Adrenal gland (tissue), 9 donors: ENCODE measurements at regions not wholly inside any gene's neighbourhood (a gene's known extent, or its start where the extent isn't known, plus 50 kb on each side); places are given as distances from the start of the nearest gene placed in this dataset.

Experiments
- DNase-seq, 7 donors: peaks; one replicate each; pipeline ENCODE4 v3.0.0-alpha.2; 2019 to 2020
- H3K27ac ChIP-seq, 5 donors: fragments of 200-600 bp; sonication (generic) in 4 of 5; 1 replicate in 3 of 5; 2 replicates in 2 of 5; pipeline versions ENCODE4 v1.5.1 to v1.8.0; 2016 to 2020; ENCODE audit warnings: mild to moderate bottlenecking in 1 of 5
- H3K27me3 ChIP-seq: fragments of 200-600 bp; 2 replicates; pipeline ENCODE4 v1.8.0; 2021
- H3K36me3 ChIP-seq, 2 donors: fragments of 200-600 bp; replicated peaks in 1 of 2; 1 replicate in 1 of 2; 2 replicates in 1 of 2; pipeline versions ENCODE4 v1.5.1 to v1.8.0; 2018 to 2022
- H3K4me1 ChIP-seq, 2 donors: fragments of 200-600 bp; replicated peaks in 1 of 2; 1 replicate in 1 of 2; 2 replicates in 1 of 2; pipeline versions ENCODE4 v1.5.1 to v1.8.0; 2018 to 2021
- H3K4me3 ChIP-seq, 4 donors: fragments of 200-600 bp; sonication (generic) in 3 of 4; one replicate each; pipeline ENCODE4 v1.5.1; 2016 to 2018
- H3K9me3 ChIP-seq, 3 donors: fragments of 200-600 bp; sonication (generic) in 1 of 3; replicated peaks in 1 of 3; 1 replicate in 2 of 3; 2 replicates in 1 of 3; pipeline versions ENCODE4 v1.5.1 to v1.8.0; 2016 to 2021
- POLR2A ChIP-seq, 2 donors: fragments of 450-650 bp; IDR thresholded peaks; one replicate each; pipeline ENCODE4 v1.6.1; 2017; ENCODE audit warnings: antibody characterized with exemption in 2 of 2, mild to moderate bottlenecking in 2 of 2, moderate library complexity in 1 of 2
- WGBS, 4 donors: extraction: QIAGEN DNeasy Blood & Tissue Kit in 2 of 4; methylation state at CpG; one replicate each; pipeline versions ENCODE4 v1.1.5 to v1.1.7; 2013 to 2017; 5-methylcytosine and 5-hydroxymethylcytosine counted together
- intact Hi-C, 2 donors: fragments of 100-400 bp; cut with DNase I; formaldehyde crosslinking; loops; one replicate each; pipeline versions ENCODE4 v1.14.1 to v1.15.0; 2022 to 2023
- TF ChIP-seq, protein P1 (sequence below), 6 experiments: fragments of 450-650 bp in 4 of 6; fragments of 200-600 bp in 2 of 6; sonication (generic) in 1 of 6; IDR thresholded peaks; 1 replicate in 5 of 6; 2 replicates in 1 of 6; pipeline versions ENCODE4 v1.5.1 to v1.8.0; 2016 to 2021; ENCODE audit warnings: antibody characterized with exemption in 6 of 6, mild to moderate bottlenecking in 2 of 6, moderate library complexity in 1 of 6
- donor health status: healthy with polysubstance abuse.
- donor health status: Bipolar disorder and iron deficiency.
- donor health status: DM: yes; HTN: yes; CAD: no.
- donor health status: DM: no; HTN: no; CAD: no.
- donor health status: DM: no; HTN: no; CAD: no.

DNA sequence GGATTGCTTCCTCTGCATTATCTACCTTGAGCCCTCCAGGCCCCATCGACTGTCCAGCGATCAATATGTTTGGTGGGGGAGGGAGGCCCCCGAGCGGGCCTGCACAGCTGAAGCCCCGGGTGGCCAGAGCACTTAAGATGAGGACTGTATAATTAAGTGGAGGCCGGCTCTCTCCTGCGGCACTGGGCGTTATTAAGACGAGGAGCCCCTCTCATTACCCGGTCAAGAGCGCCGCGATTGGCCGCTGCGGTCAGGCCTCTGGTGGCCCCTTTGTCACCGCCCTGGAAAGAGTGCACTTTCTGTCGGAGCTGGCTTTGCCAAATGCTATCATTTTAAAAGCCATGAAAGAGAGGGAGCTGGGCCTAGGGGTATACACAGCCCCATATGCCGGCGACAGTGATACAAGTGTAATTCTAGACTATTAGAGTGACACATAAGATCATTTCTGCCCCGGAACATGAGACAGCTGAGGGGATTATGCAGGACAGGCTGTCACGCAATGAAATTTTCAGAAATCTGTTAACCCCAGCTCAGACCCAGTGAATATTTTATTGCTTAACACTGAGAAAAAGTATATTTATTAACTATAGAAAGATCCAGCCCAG lies 106.3 kb upstream of the IRX1 start:
- Histone ChIP-seq H3K4me1 (no peaks in the 10 kb centered on the region), H3K27me3 (no peaks in the 10 kb centered on the region), H3K9me3 (no peaks in the 10 kb centered on the region), H3K27ac (no peak overlapping the region), H3K36me3 (no peaks in the 10 kb centered on the region), H3K4me3 (no peak overlapping the region)
- intact Hi-C loops, result no loop called here
- no peak for TF ChIP-seq POLR2A (IDR thresholded peaks at IDR 0.05)
- TF ChIP-seq, protein P1, sequence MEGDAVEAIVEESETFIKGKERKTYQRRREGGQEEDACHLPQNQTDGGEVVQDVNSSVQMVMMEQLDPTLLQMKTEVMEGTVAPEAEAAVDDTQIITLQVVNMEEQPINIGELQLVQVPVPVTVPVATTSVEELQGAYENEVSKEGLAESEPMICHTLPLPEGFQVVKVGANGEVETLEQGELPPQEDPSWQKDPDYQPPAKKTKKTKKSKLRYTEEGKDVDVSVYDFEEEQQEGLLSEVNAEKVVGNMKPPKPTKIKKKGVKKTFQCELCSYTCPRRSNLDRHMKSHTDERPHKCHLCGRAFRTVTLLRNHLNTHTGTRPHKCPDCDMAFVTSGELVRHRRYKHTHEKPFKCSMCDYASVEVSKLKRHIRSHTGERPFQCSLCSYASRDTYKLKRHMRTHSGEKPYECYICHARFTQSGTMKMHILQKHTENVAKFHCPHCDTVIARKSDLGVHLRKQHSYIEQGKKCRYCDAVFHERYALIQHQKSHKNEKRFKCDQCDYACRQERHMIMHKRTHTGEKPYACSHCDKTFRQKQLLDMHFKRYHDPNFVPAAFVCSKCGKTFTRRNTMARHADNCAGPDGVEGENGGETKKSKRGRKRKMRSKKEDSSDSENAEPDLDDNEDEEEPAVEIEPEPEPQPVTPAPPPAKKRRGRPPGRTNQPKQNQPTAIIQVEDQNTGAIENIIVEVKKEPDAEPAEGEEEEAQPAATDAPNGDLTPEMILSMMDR (IDR thresholded peaks at IDR 0.05), result no peak
- DNase-seq, result no peak
- 64 to 76% (median 73%) methylated on average over 21 of the region's 21 CpGs for WGBS, 4 donors

DNA sequence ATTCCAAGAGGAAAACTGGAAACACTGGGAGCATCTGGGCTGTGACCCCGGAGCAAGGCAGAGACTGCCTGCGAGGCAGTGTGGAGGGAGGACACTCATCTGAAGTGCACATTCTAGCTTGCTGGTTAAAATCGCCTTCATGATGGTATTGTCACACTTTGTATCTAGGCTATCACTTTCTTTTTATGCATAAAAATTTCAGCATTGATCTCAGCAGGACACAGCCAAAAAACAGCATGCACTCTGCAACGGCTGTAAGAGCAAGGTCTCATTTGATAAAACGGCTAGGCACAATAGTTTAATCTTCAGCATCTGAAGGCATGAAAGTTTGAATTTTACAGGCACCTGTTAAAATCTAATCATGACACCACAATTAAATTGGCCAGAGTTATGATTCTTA lies 110.8 kb upstream of the IRX1 start:
- no peak for TF ChIP-seq POLR2A (IDR thresholded peaks at IDR 0.05)
- TF ChIP-seq, protein P1 (IDR thresholded peaks at IDR 0.05), result no peak
- Histone ChIP-seq H3K4me3 (no peak overlapping the region), H3K27me3 (no peaks in the 10 kb centered on the region), H3K4me1 (no peaks in the 10 kb centered on the region), H3K36me3 (no peaks in the 10 kb centered on the region), H3K9me3 (no peaks in the 10 kb centered on the region), H3K27ac (no peak overlapping the region)
- intact Hi-C loops, result no loop called here
- 56 to 63% (median 60%) methylated on average over 5 of the region's 5 CpGs for WGBS, 4 donors
- no peak for DNase-seq

DNA sequence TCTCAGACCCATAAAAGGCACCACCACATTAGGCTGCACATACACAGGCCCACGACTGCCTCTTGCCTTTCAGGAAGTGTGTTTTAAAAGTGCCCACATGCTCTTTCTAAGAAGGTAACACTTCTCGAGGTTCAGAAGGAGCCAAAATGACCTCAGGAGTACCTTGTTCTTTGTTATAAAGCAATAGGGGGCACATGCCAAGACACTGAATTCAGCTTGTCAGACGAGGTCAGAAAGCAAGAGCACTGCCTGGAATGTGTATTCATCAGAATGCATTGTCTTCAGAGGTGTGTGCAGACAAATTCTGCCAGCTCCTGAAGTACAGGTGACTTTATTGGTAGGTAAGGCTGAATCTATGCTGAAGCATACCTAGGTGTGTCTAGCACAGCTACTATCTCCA lies 114.5 kb upstream of the IRX1 start:
- intact Hi-C loops, result no loop called here
- H3K27me3 ChIP-seq, result no peaks in the 10 kb centered on the region
- no peaks in the 10 kb centered on the region for H3K4me1 ChIP-seq
- no peak overlapping the region for H3K4me3 ChIP-seq
- TF ChIP-seq POLR2A (IDR thresholded peaks at IDR 0.05), result no peak
- TF ChIP-seq, protein P1 (IDR thresholded peaks at IDR 0.05), result no peak
- no peaks in the 10 kb centered on the region for H3K36me3 ChIP-seq
- 34 to 62% (median 44%) methylated on average over 3 of the region's 3 CpGs for WGBS, 4 donors
- H3K9me3 ChIP-seq, result no peaks in the 10 kb centered on the region
- no peak overlapping the region for H3K27ac ChIP-seq
- no peak for DNase-seq

DNA sequence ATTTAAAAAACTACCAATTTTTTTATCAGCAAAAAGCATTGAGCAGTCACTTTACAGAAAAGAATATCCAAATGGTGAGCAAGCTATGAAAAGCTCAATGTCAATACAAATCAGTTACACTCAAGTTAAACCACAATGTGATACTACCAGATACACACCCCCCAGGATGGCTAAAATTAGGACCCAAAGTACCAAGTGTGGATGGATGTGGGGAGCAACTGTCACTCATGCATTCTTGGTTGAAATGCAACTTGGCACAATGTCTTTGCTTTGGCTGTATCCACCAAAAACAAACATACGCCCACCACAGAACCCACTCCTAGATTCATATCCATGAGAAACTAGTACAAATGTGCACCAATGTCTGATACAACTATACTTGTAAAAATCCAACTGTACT lies 120.0 kb upstream of the IRX1 start:
- no peak for DNase-seq
- no peak overlapping the region for H3K4me3 ChIP-seq
- no peaks in the 10 kb centered on the region for H3K4me1 ChIP-seq
- H3K36me3 ChIP-seq, result no peaks in the 10 kb centered on the region
- no peaks in the 10 kb centered on the region for H3K27me3 ChIP-seq
- intact Hi-C loops, result no loop called here
- TF ChIP-seq, protein P1 (IDR thresholded peaks at IDR 0.05), result no peak
- no peak for TF ChIP-seq POLR2A (IDR thresholded peaks at IDR 0.05)
- H3K27ac ChIP-seq, result no peak overlapping the region
- H3K9me3 ChIP-seq, result no peaks in the 10 kb centered on the region
- 71 to 92% (median 80%) methylated on average over 1 of the region's 1 CpG for WGBS, 4 donors
